Naive thymus-derived CD4-positive, alpha-beta T cell (primary cell): ENCODE measurements at regions not wholly inside any gene's neighbourhood (a gene's known extent, or its start where the extent isn't known, plus 50 kb on each side); places are given as distances from the start of the nearest gene placed in this dataset.
A peak's percentile ranks its signal among the peaks of the same experiment; 100 is the strongest.

Experiments used
- ATAC-seq: fragments of 150-1000 bp; cut with Tn5 transposase; 2 replicates; pipeline ENCODE4 v1.10.0; 2021; ENCODE audit warnings: mild to moderate bottlenecking, moderate library complexity
- CTCF ChIA-PET: fragments of 350-600 bp; sonication (Branson Sonifier 250); formaldehyde crosslinking; loops from one replicate; lab custom pipeline; 2021; ENCODE audit warnings: antibody characterized with exemption; lab: Charles Lee
- POLR2A ChIA-PET: fragments of 350-600 bp; sonication (Branson Sonifier 250); formaldehyde crosslinking; loops from one replicate; lab custom pipeline; 2021; ENCODE audit warnings: antibody characterized with exemption, inconsistent platforms; lab: Charles Lee
- DNase-seq, 9 donors: peaks; one replicate each; pipeline versions ENCODE4 v3.0.0 to v3.0.0-alpha.2; 2020 to 2022; ENCODE audit warnings: mixed read lengths in 1 of 9
- H3K27ac ChIP-seq: one replicate; pipeline ENCODE4 v1.7.0; 2013; ENCODE audit warnings: mild to moderate bottlenecking, low read depth, low read length, moderate library complexity
- H3K27me3 ChIP-seq, 2 donors: one replicate each; pipeline ENCODE4 v1.7.0; 2013; ENCODE audit warnings: low read length in 2 of 2, mild to moderate bottlenecking in 2 of 2, moderate library complexity in 2 of 2; ENCODE audit not compliant: control insufficient read depth in 2 of 2, insufficient read depth in 2 of 2
- H3K36me3 ChIP-seq, 3 experiments: 1 replicate in 2 of 3; 2 replicates in 1 of 3; pipeline ENCODE4 v1.7.0; 2013; ENCODE audit warnings: low read length in 3 of 3, mild to moderate bottlenecking in 3 of 3, moderate library complexity in 1 of 3; ENCODE audit not compliant: insufficient read depth in 3 of 3, control insufficient read depth in 2 of 3
- H3K4me1 ChIP-seq, 2 donors: one replicate each; pipeline ENCODE4 v1.7.0; 2013; ENCODE audit warnings: low read length in 2 of 2, mild to moderate bottlenecking in 2 of 2, moderate library complexity in 1 of 2; ENCODE audit not compliant: control insufficient read depth in 2 of 2, insufficient read depth in 2 of 2
- H3K4me3 ChIP-seq: 2 replicates; pipeline ENCODE4 v1.7.0; 2013; ENCODE audit warnings: mild to moderate bottlenecking, low read length
- H3K9me3 ChIP-seq, 3 experiments: 1 replicate in 2 of 3; 2 replicates in 1 of 3; pipeline ENCODE4 v1.7.0; 2013; ENCODE audit warnings: low read length in 3 of 3; ENCODE audit not compliant: control insufficient read depth in 2 of 3
- H3K27ac Mint-ChIP-seq, 9 donors: one replicate each; pipeline ENCODE4 v1.8.0; 2020 to 2022; ENCODE audit warnings: mixed read lengths in 9 of 9, mild to moderate bottlenecking in 8 of 9, moderate library complexity in 5 of 9, inconsistent platforms in 2 of 9
- H3K27me3 Mint-ChIP-seq, 5 donors: one replicate each; pipeline ENCODE4 v1.8.0; 2021 to 2022; ENCODE audit warnings: mixed read lengths in 5 of 5, mild to moderate bottlenecking in 1 of 5
- H3K36me3 Mint-ChIP-seq, 5 donors: one replicate each; pipeline ENCODE4 v1.8.0; 2020 to 2022; ENCODE audit warnings: mixed read lengths in 5 of 5, mild to moderate bottlenecking in 3 of 5, inconsistent platforms in 1 of 5
- H3K4me1 Mint-ChIP-seq, 7 donors: one replicate each; pipeline ENCODE4 v1.8.0; 2020 to 2022; ENCODE audit warnings: mixed read lengths in 7 of 7, mild to moderate bottlenecking in 3 of 7, inconsistent platforms in 1 of 7
- H3K4me3 Mint-ChIP-seq, 10 donors: one replicate each; pipeline ENCODE4 v1.8.0; 2020 to 2022; ENCODE audit warnings: mild to moderate bottlenecking in 10 of 10, mixed read lengths in 10 of 10, moderate library complexity in 6 of 10, inconsistent platforms in 2 of 10
- H3K9me3 Mint-ChIP-seq, 11 donors: one replicate each; pipeline ENCODE4 v1.8.0; 2020 to 2022; ENCODE audit warnings: mixed read lengths in 11 of 11, mild to moderate bottlenecking in 4 of 11, inconsistent platforms in 1 of 11, moderate library complexity in 1 of 11
- intact Hi-C, 2 donors: fragments of 100-400 bp; cut with micrococcal nuclease; formaldehyde crosslinking; loops; one replicate each; pipeline ENCODE4 v1.15.1; 2023

DNA sequence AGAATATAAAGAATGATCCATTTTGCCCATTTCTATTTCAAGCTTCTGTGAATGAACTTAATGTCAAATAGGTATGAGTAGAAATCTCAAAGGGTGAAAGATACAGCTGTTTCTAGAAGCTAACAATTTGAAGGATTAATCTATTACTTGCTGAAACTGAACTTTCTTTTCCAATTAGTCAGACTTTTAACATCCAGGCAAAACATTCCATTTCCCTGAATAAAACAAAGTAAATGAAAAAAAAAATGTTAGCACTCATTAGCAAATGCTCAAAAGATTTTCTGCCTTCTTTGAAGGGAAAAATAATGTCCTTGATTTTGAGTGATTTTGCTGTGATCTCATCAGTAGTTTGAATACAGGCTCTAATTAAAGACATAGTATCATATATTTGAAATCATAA lies 447.6 kb upstream of the PRMT6 start:
- no peak for ATAC-seq
- ChIA-PET CTCF (no interaction called here), POLR2A (no interaction called here)
- no peaks in the 10 kb centered on the region for H3K9me3 ChIP-seq
- no peak overlapping the region for H3K27ac ChIP-seq
- H3K36me3 ChIP-seq, result no peaks in the 10 kb centered on the region
- H3K4me1 ChIP-seq, result no peaks in the 10 kb centered on the region
- H3K4me3 Mint-ChIP-seq, result no peak overlapping the region
- no peaks in the 10 kb centered on the region for H3K27me3 ChIP-seq
- H3K27me3 Mint-ChIP-seq, result no peaks in the 10 kb centered on the region
- intact Hi-C loops, result no loop called here
- no peak overlapping the region for H3K27ac Mint-ChIP-seq
- no peak overlapping the region for H3K4me3 ChIP-seq
- H3K9me3 Mint-ChIP-seq, result peaks cover 0 to 16% (median 2%) of the 10 kb centered on the region in 11 donors
- DNase-seq, result no peak
- H3K36me3 Mint-ChIP-seq, result no peaks in the 10 kb centered on the region
- no peaks in the 10 kb centered on the region for H3K4me1 Mint-ChIP-seq

DNA sequence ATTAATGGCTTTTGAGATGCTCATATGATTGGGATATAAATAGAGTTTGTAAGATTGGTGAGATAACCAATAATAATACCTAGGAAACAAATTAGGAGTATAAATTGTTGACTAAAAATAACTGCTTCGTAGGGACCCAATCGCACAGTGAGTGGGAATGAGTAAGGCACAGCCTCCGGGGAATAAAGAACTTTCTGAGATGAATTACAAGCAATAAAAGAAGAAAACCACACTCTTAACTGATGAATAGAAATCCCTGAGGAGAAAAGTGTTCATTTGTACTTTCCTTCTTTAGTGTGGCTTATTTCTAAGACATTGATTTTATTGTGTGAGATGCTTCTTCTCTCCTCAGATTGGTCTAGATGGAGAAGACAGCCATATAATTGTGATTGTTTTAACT lies 443.4 kb upstream of the PRMT6 start:
- H3K4me1 Mint-ChIP-seq, result no peaks in the 10 kb centered on the region
- H3K36me3 Mint-ChIP-seq, result no peaks in the 10 kb centered on the region
- H3K4me3 ChIP-seq, result no peak overlapping the region
- DNase-seq, result no peak
- H3K36me3 ChIP-seq, result no peaks in the 10 kb centered on the region
- peaks cover 0 to 4% (median 0%) of the 10 kb centered on the region in 3 experiments for H3K9me3 ChIP-seq
- no peak overlapping the region for H3K27ac ChIP-seq
- H3K4me3 Mint-ChIP-seq, result no peak overlapping the region
- no peaks in the 10 kb centered on the region for H3K27me3 ChIP-seq
- intact Hi-C loops, result no loop called here
- no peaks in the 10 kb centered on the region for H3K4me1 ChIP-seq
- H3K27me3 Mint-ChIP-seq, result no peaks in the 10 kb centered on the region
- H3K9me3 Mint-ChIP-seq, result peaks cover 0 to 14% (median 4%) of the 10 kb centered on the region in 11 donors
- no peak for ATAC-seq
- no peak overlapping the region for H3K27ac Mint-ChIP-seq
- POLR2A ChIA-PET, result no interaction called here
- CTCF ChIA-PET, result no interaction called here

DNA sequence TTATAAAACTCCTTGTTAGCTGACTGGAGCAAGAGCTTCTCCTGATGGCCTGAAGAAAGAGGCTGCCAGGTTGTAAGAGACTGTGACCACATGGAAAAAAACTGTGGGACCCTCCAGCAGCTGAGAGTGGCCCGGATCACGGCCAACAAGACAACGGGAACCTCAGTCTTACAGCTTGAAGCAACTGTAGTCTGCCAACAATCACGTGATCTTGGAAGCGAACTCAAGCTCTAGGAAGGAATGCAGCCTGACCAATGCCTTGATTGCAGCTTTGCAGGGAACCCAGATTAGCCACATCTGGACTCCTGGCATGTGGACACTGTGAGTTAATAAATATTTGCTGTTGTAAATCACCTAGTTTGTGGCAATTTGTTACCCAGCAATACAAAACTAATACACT lies 442.6 kb upstream of the PRMT6 start:
- Histone ChIP-seq H3K27me3 (no peaks in the 10 kb centered on the region), H3K36me3 (no peaks in the 10 kb centered on the region), H3K9me3 (peaks cover 0 to 4% (median 0%) of the 10 kb centered on the region in 3 experiments), H3K4me3 (no peak overlapping the region), H3K4me1 (no peaks in the 10 kb centered on the region), H3K27ac (no peak overlapping the region)
- Mint-ChIP-seq H3K27ac (no peak overlapping the region), H3K27me3 (no peaks in the 10 kb centered on the region), H3K9me3 (peaks cover 0 to 20% (median 4%) of the 10 kb centered on the region in 11 donors), H3K4me1 (no peaks in the 10 kb centered on the region), H3K36me3 (no peaks in the 10 kb centered on the region), H3K4me3 (no peak overlapping the region)
- intact Hi-C loops, result no loop called here
- ChIA-PET CTCF (no interaction called here), POLR2A (no interaction called here)
- ATAC-seq, result no peak
- no peak for DNase-seq

DNA sequence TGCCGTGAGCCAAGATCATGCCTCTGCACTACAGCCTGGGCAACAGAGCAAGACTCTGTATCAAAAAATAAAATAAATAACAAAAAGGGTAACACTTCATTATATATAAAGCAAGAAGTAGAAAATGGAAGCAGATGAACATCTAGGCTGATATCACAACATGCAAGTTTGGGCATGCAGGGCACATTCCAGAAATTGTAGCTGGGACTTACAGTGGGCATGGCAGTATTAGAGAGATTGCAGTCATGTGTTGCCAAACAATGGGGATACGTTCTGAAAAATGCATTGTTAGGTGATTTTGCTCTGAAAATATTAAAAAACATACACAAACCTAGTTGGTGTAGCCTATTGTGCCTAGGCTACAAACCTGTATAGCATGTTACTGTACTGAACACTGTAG lies 441.0 kb upstream of the PRMT6 start:
- H3K27me3 Mint-ChIP-seq, result no peaks in the 10 kb centered on the region
- H3K9me3 ChIP-seq, result peaks cover 0 to 4% (median 0%) of the 10 kb centered on the region in 3 experiments
- ATAC-seq (no peak), DNase-seq (no peak)
- H3K36me3 Mint-ChIP-seq, result no peaks in the 10 kb centered on the region
- no peaks in the 10 kb centered on the region for H3K4me1 Mint-ChIP-seq
- ChIA-PET POLR2A (no interaction called here), CTCF (no interaction called here)
- intact Hi-C loops, result no loop called here
- no peak overlapping the region for H3K4me3 Mint-ChIP-seq
- H3K4me3 ChIP-seq, result no peak overlapping the region
- no peak overlapping the region for H3K27ac Mint-ChIP-seq
- no peak overlapping the region for H3K27ac ChIP-seq
- H3K9me3 Mint-ChIP-seq, result peaks cover 0 to 18% (median 4%) of the 10 kb centered on the region in 11 donors
- H3K27me3 ChIP-seq, result no peaks in the 10 kb centered on the region
- no peaks in the 10 kb centered on the region for H3K36me3 ChIP-seq
- H3K4me1 ChIP-seq, result no peaks in the 10 kb centered on the region

DNA sequence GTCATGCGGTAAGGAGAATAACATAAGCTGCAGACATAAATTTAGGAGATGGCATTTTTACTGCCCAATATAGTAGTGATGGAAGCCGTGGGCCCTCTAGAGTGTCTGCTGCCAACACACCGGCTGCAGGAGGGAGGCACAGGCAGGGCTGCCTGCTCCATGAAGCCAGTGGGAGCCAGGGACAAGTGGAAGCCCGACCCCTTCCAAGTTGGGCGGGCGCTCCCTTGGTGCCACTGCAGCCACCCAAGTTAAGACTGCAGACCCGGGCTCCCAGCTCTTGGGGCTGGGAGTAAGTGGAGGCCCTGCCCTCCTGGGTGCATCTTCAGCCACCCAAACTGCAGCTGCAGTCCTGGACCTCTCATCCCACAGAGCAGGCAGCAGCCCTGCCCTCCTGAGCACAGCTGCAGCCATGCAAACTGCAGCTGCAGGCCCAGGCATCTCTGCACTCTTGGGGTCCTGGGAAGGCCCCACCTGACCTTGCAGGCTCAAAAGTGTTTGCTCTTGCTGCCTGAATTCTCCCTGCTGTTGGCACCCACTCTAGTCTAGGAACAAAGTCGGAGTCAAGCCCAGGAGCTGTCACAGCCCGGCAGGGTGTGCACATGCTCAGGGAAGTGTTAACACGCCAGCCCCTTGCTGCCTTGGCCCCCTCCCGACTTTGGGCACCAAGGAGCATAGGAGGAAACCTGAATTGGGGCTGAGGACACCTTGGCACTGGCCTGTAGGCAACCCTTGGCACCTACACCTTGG lies 437.2 kb upstream of the PRMT6 start:
- Mint-ChIP-seq H3K4me3 (no peak overlapping the region), H3K27me3 (no peaks in the 10 kb centered on the region), H3K27ac (no peak overlapping the region), H3K36me3 (no peaks in the 10 kb centered on the region), H3K4me1 (no peaks in the 10 kb centered on the region), H3K9me3 (peaks cover 0 to 13% (median 4%) of the 10 kb centered on the region in 11 donors)
- Histone ChIP-seq H3K4me1 (no peaks in the 10 kb centered on the region), H3K27me3 (no peaks in the 10 kb centered on the region), H3K4me3 (no peak overlapping the region), H3K27ac (no peak overlapping the region), H3K36me3 (no peaks in the 10 kb centered on the region), H3K9me3 (peaks cover 0 to 4% (median 0%) of the 10 kb centered on the region in 3 experiments)
- intact Hi-C loops, result no loop called here
- POLR2A ChIA-PET, result no interaction called here
- DNase-seq (no peak), ATAC-seq (no peak)
- CTCF ChIA-PET, result no interaction called here

DNA sequence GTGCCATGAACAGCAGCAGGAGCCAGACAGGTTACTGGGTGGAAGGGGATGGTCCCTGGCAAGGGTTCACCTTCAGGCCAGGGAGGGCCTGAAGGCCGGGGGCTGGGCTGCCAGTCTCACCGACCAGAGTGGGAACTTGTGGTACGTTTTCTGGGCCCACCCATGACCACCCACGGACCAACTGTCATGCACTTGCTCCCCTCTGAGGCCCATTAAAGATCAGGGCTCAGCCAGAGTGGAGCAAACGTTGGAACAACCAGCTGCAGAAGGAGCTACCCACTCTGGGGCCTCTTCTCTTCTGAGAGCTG lies 436.7 kb upstream of the PRMT6 start:
- H3K27me3 Mint-ChIP-seq, result no peaks in the 10 kb centered on the region
- no peak overlapping the region for H3K4me3 Mint-ChIP-seq
- H3K27me3 ChIP-seq, result no peaks in the 10 kb centered on the region
- DNase-seq, result no peak
- intact Hi-C loops, result no loop called here
- no peak overlapping the region for H3K27ac ChIP-seq
- H3K4me3 ChIP-seq, result no peak overlapping the region
- no peaks in the 10 kb centered on the region for H3K4me1 ChIP-seq
- no peaks in the 10 kb centered on the region for H3K36me3 Mint-ChIP-seq
- peaks cover 0 to 13% (median 5%) of the 10 kb centered on the region in 11 donors for H3K9me3 Mint-ChIP-seq
- peak; percentile 16 for ATAC-seq
- no peaks in the 10 kb centered on the region for H3K36me3 ChIP-seq
- H3K4me1 Mint-ChIP-seq, result no peaks in the 10 kb centered on the region
- H3K9me3 ChIP-seq, result peaks cover 0 to 4% (median 0%) of the 10 kb centered on the region in 3 experiments
- POLR2A ChIA-PET, result no interaction called here
- CTCF ChIA-PET, result no interaction called here
- H3K27ac Mint-ChIP-seq, result no peak overlapping the region

DNA sequence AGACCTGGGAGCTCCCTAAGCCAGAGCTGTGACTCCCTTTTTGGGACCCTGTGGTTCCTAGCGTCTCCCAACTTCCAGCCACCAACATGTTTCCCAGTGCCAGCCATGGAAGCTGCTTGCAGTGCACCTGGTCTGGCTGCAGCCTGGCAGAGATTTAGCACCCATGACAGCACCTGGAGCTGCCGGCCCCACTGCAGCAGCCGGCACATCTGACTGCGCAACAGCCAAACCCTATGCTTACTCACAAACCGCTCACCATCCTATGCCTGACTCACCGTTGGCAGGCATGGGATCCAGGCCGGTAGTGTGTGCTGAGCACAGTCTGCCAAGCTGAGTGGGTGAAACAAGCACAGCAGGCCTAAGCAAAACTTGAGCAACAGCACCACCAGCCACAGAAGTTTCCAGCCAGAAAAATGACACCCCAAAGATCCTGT lies 435.9 kb upstream of the PRMT6 start:
- H3K9me3 ChIP-seq, result peaks cover 0 to 4% (median 0%) of the 10 kb centered on the region in 3 experiments
- no peaks in the 10 kb centered on the region for H3K4me1 Mint-ChIP-seq
- ATAC-seq (no peak), DNase-seq (no peak)
- intact Hi-C loops, result no loop called here
- H3K27ac Mint-ChIP-seq, result no peak overlapping the region
- no peaks in the 10 kb centered on the region for H3K27me3 Mint-ChIP-seq
- H3K4me3 Mint-ChIP-seq, result no peak overlapping the region
- no peaks in the 10 kb centered on the region for H3K4me1 ChIP-seq
- no peaks in the 10 kb centered on the region for H3K27me3 ChIP-seq
- H3K27ac ChIP-seq, result no peak overlapping the region
- H3K36me3 Mint-ChIP-seq, result no peaks in the 10 kb centered on the region
- H3K36me3 ChIP-seq, result no peaks in the 10 kb centered on the region
- no peak overlapping the region for H3K4me3 ChIP-seq
- peaks cover 2 to 16% (median 6%) of the 10 kb centered on the region in 11 donors for H3K9me3 Mint-ChIP-seq
- POLR2A ChIA-PET, result no interaction called here
- CTCF ChIA-PET, result no interaction called here
